NCI-H187 treated with DMSO at 0.1 percent for 48 hours (cell line): ENCODE measurements at regions not wholly inside any gene's neighbourhood (a gene's known extent, or its start where the extent isn't known, plus 50 kb on each side); places are given as distances from the start of the nearest gene placed in this dataset.

Source experiments
- DNase-seq: peaks from one replicate; lab custom pipeline; 2025; lab: John Stamatoyannopoulos, UW

DNA sequence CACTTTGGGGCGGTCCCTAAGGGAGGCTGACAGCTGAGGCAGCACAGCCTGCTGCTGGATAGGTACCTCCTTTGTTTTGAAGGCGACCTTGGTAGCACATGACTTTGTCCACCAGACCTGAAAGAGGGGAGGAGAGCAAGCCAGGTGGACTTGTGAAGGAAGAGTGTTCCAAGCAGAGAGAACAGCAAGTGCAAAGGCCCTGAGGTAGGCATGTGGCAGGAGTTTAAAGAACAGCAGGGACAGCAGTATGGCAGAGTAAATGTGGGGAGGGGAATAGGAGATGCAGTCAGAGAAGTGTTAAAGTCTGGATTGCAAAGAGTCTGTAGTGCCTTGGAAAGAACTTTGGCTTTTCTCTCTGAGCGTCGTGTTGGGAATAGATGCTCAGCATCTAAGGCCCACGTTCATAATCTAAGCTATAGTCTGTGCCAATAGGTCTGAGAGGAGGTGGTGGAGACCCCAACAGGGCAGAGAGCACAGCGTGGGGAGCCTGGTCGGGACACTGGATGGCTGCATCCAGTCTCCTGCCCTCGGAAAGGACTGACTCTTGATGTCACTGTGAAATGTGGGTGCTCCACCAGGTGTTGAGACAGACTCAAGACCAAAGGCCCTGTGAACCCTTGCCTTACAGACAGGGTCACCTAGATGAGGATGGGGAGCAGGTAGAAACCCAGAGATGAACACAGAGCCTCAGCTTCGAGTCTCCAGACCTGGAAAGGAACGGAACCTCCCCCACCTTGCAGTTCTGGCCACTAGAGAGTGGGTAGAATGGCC is 242.1 kb upstream of the PWP1 start:
- DNase-seq = no peak

DNA sequence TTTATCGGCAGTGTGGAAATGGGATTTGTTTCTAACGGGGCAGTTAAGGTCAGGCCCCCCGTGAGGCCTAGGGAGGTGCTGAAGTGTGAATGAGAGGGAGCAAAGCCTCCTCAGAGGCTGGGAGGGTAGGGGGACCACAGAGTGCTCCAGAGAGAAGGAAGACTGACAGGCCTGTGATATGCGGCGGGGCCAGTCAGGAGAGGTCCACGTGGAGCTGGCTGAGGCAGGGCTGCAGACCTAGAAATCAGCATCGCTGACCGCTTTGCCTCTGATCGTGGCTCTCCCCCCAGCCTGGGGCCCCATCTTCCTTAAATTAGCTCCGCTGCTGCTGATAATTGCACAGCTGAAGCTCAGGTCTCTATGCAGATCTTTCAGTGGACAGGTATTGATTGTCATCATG is 240.8 kb upstream of the PWP1 start:
- no peak for DNase-seq

DNA sequence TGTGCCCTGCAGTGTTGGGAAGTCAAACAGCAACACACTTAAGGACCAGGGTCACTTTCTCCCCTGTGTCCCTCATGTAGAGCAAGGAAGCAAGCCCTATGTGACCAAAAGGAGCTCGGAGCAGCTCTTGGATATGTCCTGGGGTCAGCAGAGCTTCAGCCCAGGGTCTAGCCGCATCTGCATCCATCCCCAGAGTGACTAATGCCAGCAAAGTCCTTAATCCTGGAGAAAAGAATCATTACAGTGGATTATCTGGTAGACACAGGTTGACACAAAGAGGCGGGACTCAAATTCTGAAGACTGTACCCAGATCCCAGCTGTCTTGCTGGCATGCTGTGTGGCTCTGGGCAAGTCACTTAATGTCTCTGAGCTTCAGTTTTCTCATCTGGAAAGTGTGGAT is 239.1 kb upstream of the PWP1 start:
- DNase-seq = no peak

DNA sequence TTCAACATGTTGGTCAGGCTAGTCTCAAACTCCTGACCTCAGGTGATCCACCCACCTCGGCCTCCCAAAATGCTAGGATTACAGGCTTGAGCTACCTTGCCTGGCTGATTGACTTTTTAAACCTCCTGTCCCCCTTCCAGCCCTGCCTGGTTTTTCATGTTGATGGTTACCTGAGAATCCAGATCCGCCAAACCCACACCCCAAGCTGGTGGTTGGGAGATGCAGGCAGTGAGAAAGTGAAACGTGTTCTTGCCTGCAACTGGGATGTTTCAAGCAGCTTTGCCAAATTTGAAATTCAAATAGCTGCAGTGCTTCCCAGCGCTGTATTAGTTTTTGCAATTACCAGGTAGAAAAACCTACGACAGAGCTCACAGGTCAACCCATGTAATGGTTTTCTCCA is 238.3 kb upstream of the PWP1 start:
- no peak for DNase-seq

DNA sequence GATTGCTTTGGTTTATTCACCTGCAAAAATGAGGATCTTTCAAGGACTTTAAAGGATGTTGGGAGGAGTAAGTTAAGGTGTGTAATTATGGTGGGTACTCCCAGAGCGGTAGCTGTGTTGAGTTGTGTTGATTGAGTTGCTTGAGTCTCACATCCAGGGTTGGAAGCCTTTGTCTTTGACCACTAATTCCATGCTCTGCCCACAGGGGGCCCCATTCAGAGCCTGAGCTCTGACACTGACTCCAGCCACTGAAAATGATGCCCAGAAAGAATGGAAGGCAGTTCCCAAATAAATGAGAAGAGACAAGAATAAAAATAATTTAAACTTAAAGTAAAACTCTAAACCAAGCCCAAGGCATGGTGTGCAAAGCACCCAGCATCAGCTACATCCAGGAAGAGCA is 237.4 kb upstream of the PWP1 start:
- no peak for DNase-seq

DNA sequence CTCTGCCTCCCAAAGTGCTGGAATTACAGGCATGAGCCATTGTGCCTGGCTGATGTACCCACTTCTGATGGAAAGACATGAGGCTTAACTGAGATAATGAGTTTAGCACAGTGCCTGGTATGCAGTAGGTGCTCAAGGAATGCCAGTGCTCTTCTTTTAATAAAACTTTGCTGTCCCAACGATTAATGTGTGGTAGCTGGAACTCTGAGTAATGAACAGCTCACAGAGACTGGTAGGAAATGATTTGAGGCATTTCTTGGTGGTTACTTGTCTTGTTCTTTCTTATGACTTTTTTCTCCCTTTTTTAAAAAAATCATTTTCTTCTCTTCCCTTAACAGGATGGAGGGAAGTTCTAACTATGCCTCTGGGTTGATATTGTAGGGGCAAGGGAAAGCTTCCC is 235.7 kb upstream of the PWP1 start:
- DNase-seq = no peak

DNA sequence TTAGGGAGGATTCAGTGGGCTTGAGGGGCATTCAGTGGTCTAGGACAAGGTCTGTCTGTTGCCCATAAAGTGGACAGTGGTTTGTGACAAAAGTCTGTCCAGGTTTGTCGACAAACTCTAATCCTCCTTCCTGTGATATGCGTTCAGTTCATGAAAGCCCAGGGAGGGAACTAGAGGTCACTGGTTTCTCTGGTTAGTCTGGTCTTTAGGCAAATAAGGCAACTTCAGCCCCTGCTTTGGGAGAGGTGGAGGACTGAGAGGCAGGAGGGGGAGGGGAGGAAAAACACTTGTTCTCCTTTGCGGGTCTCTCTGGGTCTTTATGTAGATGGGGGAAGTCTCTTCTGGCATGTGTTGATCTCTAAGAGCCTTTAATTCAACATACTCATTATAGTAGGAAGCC is 235.1 kb upstream of the PWP1 start:
- DNase-seq = no peak

DNA sequence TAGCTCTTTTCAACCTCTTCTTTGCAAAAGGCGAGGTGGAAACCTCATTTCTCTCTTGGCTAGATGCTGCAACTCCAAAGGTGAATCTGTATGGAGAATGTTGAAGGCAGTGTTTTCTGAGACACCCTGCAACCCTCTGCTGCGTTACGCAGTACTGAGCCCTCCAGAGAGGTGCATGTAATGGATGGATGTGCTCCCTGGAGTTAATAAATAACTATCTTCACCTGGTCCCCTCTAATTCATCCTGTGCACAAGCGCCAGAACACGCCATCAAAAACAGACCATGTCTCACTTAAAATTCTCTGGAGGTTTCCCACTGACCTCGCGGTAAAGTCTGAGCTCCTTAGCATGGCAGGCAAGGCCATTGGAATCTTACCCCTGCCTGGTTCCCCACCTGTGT is 234.4 kb upstream of the PWP1 start:
- no peak for DNase-seq

DNA sequence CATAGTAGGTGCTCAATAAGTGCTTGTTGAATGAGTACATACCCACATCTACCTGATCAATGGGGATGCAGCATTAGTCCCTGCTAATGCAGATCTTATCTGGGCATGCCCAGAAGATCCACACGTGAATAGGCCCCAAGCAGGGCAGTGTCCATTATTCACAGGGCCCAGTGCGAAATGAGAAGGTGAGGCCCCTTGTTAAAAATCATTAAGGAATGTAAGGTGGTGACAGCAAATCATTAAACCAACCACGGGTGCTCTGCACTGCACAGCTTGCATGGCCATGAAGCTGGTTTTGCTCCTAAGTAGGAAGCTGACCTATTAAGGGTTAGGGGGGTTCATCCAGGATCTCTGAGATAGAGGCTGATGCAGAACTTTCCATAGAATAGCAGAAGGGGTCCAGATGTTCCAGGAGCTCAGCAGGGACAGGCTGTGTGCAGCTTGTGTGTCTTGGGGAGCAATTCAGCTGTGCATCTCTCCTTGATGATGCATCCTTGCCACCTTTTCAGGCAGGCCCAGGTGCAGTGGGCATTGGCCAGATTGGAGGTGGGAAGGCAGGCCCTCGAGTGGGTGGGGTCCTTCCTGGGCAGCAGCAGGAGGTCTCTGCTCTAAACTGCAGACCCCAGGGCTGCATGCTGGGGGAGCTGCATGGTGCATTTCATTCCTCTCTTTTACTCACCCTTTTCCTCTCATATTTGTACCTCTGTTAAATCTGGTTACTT is 231.3 kb upstream of the PWP1 start:
- DNase-seq = no peak

DNA sequence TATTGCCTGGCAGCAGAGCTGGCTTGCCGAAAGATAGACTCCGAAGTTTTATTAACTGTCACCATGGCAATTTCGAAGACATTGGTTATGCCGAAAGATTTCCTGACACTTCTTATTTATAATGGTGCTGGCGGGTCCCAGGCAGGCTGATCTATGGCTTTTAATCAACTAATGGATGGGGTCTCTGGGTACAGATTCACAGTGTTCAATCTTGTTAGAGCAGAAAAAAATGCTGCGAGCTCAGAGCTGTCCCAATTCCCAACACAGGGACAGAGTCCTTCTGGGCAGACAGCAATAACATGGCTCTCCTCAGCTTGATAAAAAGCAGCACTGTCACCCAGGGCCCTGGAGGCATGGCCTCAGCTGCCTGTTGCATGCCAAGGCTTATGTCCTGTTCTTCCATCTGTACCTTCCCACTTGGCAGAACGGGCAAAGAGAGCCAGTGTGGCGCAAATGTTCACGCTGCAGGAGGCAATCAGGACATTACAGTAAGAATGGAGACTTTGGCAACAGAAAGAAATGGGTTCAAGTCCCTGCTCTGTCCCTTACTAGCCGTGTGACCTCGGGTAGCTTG is 228.2 kb upstream of the PWP1 start:
- DNase-seq = no peak

DNA sequence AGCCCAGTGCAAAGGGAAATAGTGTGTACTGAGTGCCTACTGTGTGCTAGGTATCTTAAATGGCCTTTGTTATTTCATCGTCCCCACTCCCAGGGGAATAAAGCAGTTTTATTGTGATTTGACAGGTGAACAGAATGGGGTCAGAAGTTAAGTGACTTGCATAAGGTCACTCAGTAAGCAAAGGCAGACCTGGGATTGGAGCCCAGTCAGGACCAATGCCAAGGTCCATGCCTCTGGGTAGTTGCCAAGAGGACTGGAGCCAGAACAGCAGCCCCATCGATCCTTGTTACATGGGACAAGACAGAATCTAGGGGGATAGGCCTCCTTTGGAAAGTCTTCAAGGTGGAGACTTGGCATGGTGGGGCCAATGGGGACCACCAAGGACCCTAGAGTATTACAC is 227.4 kb upstream of the PWP1 start:
- no peak for DNase-seq

DNA sequence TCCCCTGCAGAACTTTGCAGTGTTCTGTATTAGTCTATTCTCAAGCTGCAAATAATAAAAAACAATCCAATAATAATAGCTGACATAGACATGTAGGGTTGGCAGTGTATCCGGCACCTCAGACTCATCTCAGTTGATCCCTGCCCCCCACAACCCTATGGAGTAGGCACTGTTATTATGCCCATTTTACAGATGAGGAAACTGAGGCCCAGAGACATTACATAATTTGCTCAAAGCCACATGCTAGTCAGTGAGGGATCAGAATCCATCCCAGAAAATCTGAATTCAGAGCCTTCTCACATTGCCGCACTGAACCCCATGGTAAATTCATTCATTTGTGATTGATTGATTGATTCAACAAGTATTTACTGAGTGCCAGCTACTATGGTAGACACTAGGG is 226.6 kb upstream of the PWP1 start:
- DNase-seq = no peak

DNA sequence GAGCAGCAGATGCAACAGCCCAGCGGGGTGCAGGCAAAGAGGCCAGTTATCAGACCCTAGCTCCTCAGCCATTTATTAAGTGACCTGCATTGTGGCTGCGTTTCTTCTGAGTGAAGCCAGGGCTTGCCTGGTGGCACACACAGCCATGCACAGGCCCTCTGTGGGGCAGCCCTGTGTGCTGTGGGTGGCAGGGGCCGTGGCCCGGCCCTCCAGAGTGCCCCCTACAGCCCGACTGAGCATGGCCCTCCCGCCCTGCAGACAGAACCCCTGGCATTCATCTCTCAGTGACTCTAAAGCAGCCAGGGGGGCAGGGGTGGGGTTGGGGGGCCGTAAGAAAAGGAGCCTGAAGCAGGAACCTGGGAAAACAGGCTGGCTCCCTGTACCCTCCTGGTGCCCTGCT is 226.0 kb upstream of the PWP1 start:
- no peak for DNase-seq

DNA sequence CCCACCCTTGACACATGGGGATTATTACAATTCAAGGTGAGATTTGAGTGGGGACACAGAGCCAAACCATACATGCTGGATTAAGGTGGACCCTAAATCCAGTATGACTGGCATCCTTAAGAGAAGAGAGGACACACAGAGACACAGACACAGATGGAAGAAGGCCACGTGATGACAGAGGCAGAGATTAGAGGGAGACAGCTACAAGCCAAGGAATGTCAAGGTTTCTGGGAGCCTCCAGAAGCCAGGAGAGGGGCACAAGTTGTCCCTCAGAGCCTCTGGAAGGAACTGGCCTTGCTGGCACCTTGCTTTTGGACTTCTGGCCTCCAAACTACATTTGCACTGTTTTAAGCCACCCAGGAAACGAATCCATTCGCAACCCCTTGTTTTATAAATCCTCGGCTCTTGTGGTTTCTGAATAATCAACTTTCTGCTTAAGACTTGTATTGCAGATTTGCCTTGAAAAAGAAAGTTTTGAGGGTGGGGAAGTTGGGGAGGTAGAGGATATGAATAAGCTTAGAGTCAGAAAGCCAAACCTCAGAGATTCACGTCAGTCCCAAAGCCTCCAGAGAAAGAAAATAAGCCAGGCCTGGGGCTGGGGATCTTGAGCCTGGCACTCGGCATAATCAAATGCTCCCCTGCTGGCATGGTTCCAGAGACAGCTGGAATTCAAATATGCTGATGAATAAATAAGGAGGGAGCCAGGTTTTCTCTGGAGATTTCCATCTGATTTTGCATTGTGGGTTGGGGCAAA is 224.2 kb upstream of the PWP1 start:
- no peak for DNase-seq

DNA sequence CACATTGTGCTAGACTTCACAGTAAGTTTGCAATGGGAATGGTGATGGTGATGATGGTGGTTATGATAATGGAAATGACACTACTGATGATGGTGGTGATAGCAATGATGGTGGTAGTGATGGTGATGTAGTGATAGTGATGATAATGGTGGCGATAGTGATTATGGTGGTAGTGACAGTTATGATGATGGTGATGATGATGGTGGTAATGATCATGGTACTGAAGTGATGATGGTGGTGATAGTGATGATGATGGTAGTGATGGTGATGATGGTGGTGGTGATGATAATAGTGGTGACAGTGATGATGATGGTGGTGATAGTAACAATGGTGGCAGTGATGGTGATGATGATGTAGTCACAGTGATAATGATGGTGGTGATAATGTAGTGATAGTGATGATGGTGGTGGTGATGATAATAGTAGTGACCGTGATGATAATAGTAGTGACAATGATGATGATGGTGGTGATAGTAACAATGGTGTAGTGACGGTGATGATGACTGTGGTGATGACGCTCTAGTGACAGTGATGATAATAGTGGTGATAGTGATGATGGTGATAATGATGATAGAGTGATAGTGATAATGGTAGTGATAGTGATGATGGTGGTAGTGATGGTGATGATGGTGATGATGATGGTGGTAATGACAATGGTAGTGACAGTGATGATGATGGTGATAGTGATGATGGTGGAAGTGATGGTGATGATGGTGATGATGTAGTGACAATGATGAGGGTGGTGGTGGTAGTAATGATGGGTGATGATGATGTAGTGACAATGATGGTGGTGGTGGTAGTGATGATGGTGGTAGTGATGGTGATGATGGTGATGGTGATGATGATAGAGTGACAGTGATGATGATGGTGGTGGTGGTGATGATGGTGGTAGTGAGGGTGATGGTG is 222.9 kb upstream of the PWP1 start:
- DNase-seq = no peak

DNA sequence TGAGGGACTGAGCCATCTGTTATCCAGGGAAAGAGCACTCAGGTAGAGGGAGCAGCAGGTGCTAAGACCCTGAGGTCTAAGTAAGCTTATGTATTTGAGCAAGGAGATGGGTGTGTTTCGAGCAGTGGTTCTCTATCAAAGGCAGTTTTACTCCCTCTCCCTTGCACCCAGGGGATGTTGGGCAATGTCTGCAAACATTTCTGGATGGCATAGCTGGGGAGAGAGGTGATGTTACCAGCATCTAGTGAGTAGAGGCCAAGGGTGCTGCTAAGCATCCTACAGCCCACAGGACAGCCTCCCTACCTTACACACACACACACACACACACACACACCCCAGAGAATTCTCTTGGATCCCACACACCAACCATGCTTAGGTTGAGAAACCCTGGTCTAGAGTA is 221.0 kb upstream of the PWP1 start:
- no peak for DNase-seq

DNA sequence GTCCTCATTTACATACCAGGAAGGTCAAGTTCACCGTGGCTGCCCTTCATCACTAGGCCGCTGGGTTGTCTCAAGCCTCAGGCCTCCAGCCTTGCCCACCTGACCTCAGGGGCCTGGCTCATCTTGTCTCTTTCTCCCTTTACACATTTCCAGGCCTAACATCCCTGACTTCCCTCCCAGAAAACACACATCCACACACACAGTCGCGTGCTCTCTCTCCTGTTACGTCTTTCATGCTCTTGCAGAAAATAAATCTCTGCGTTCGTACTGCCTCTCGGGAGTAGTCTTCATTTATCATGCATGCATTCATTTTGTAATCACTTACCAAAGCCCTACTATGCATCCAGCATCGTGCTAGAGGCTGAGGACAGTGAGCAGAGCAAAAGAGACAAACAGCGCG is 220.0 kb upstream of the PWP1 start:
- DNase-seq = no peak

DNA sequence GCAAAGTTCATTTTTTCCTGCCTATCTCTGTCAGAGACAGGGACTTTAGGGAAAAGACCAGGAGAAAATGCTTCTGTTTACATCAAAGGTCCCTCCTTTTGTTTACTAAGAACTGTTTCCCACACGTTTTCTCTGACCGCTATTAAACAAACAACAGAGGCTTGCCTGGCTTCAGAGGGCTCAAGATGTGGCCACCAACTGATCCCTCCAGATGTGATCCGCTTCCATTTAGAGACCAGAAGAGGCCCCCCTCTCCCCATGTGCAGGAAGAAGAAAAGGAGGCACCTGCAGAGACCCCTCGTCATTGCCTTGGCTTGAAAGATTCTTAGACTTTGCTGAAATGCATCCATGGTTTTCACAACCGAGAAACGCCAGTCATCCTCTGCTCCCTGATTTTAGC is 217.9 kb upstream of the PWP1 start:
- no peak for DNase-seq

DNA sequence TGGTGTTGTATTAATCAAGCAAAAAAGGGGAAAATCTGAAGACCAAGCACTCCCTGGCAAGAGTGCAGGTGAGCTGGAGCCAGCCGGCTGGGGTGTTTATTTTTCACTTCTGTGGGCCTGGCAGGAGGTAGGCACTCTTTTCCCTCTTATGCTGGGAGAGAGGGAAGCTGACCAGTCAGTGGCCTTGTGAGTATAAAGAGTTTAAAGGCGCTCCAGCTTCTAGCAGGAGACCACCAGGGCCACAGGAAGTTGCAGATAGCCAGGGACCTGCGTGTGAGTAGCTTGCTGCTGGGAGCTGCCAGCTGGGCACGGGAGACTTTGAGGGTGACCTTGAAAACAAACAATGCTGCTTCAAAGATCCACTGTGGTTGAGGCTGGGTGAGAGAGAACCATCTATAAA is 217.4 kb upstream of the PWP1 start:
- no peak for DNase-seq

DNA sequence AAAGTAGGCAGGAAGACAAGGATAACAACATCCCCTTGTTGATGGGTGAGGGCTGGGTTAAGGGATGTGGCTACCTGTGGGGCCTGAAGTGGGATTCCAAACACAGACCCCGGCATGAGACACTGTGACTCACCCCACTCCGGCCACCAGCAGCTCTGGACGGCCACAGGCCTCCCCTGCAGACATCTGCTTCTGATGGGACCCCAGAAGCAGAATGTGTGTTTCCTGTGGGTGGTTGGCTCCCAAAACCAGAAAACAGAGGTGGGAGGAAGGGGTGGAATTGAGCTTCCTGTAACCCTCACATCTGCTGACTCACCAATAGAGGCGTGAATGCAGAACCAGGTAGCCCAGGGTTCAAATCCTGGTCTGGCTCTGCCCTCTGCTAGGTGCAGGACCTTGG is 216.6 kb upstream of the PWP1 start:
- DNase-seq = no peak

DNA sequence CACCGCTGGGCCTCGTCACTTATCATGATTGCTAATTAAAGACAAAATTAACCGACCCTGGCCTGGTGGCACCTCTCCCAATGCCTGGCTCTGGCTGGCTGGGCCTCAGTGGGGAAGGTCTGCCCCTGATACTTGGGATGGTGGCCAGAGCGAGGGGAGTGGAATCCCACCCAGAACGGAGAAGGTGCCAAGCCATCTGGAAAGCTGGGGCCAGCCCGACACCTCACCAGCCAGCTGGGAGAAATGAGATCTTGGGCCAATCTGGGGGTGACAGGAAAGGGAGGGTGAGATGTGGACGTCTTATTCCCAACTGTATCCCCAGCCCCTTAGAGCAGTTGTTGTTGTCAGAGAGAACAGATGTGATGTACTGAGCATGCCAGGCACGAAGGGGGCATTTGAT is 215.0 kb upstream of the PWP1 start:
- no peak for DNase-seq

DNA sequence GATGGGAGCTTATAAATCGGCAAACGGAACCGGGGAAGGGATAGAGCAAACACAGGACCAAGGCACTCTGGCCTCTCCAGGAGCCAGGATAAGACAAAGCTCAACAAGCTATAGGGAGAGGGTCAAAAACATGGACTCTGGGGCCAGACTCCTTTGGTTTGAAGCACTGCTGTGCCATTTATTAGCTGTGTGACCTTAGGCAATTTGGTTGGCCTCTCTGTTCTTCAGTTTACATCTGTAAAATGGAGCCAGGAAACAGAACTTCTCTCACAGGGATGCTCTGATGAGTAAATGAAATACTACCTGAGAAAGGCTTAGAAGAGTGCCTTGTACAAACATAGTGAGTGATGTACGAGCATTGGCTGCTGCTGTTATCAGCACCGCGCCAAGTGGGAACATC is 213.3 kb upstream of the PWP1 start:
- no peak for DNase-seq
